H1 (cell line): ENCODE measurements at regions not wholly inside any gene's neighbourhood (a gene's known extent, or its start where the extent isn't known, plus 50 kb on each side); places are given as distances from the start of the nearest gene placed in this dataset.
A peak's percentile ranks its signal among the peaks of the same experiment; 100 is the strongest.

Experiments
- CTCF ChIA-PET: fragments of 300-600 bp; sonication (Branson Sonifier 250); formaldehyde crosslinking; loops from one replicate; lab custom pipeline; 2021; ENCODE audit not compliant: partially characterized antibody; lab: Charles Lee
- POLR2A ChIA-PET: fragments of 300-600 bp; sonication (Branson Sonifier 250); formaldehyde crosslinking; loops from one replicate; lab custom pipeline; 2021; ENCODE audit warnings: inconsistent platforms; ENCODE audit not compliant: partially characterized antibody; lab: Charles Lee
- DNase-seq, 2 experiments: peaks; one replicate each; pipeline versions ENCODE4 v3.0.0 to v3.0.0-alpha.2; 2010 to 2022; ENCODE audit warnings: low spot score in 2 of 2, low read depth in 1 of 2, mixed read lengths in 1 of 2
- FAIRE-seq: peaks from 2 replicates; lab custom pipeline; 2011; peaks lifted over from hg19 to GRCh38; lab: Jason Lieb, UNC
- H2AFZ ChIP-seq: 2 replicates; pipeline ENCODE4 v1.8.1; 2012; ENCODE audit warnings: low read length, inconsistent platforms
- H2AK5ac ChIP-seq: 2 replicates; pipeline ENCODE4 v1.6.1; 2013; ENCODE audit warnings: low read depth, low read length
- H2BK120ac ChIP-seq: replicated peaks from 2 replicates; pipeline ENCODE3; 2013; ENCODE audit warnings: low read depth, low read length, inconsistent platforms
- H2BK12ac ChIP-seq: 2 replicates; pipeline ENCODE4 v1.6.1; 2013; ENCODE audit warnings: low read depth, low read length
- H2BK15ac ChIP-seq: 2 replicates; pipeline ENCODE4 v1.6.1; 2013; ENCODE audit warnings: low read length
- H2BK20ac ChIP-seq: 2 replicates; pipeline ENCODE4 v1.6.1; 2013; ENCODE audit warnings: low read length
- H2BK5ac ChIP-seq: 2 replicates; pipeline ENCODE4 v1.6.1; 2013; ENCODE audit warnings: low read depth, low read length
- H3K14ac ChIP-seq: 2 replicates; pipeline ENCODE4 v1.6.1; 2013; ENCODE audit warnings: inconsistent platforms; ENCODE audit not compliant: insufficient read length
- H3K18ac ChIP-seq: 2 replicates; pipeline ENCODE4 v1.6.1; 2013; ENCODE audit warnings: low read length; ENCODE audit errors: extremely low read depth
- H3K23ac ChIP-seq: 2 replicates; pipeline ENCODE4 v1.6.1; 2013; ENCODE audit warnings: inconsistent platforms; ENCODE audit not compliant: insufficient read length
- H3K23me2 ChIP-seq: 2 replicates; pipeline ENCODE4 v1.6.1; 2013; ENCODE audit warnings: low read depth, low read length
- H3K27ac ChIP-seq: 2 replicates; pipeline ENCODE4 v1.6.1; 2011; ENCODE audit warnings: low read depth, low read length, inconsistent platforms
- H3K27me3 ChIP-seq, 4 experiments: replicated peaks in 1 of 4; 1 replicate in 1 of 4; 2 replicates in 3 of 4; pipeline versions ENCODE4 v1.6.1 to v1.8.1; 2011 to 2013; ENCODE audit warnings: low read length in 3 of 4, mild to moderate bottlenecking in 3 of 4, inconsistent platforms in 2 of 4, mixed read lengths in 2 of 4, moderate library complexity in 1 of 4; ENCODE audit not compliant: control insufficient read depth in 3 of 4, insufficient read depth in 3 of 4; ENCODE audit errors: extremely low read depth in 1 of 4
- H3K36me3 ChIP-seq, 4 experiments: 2 replicates each; pipeline versions ENCODE4 v1.6.1 to v1.8.1; 2011 to 2013; ENCODE audit warnings: mild to moderate bottlenecking in 4 of 4, low read length in 3 of 4, moderate library complexity in 2 of 4, control low read depth in 1 of 4, inconsistent platforms in 1 of 4; ENCODE audit not compliant: insufficient read depth in 4 of 4, control insufficient read depth in 2 of 4
- H3K4ac ChIP-seq: replicated peaks from 2 replicates; pipeline ENCODE3; 2013; ENCODE audit warnings: low read length, low read depth, mixed read lengths, inconsistent platforms; ENCODE audit not compliant: insufficient read length
- H3K4me1 ChIP-seq, 4 experiments: replicated peaks in 1 of 4; 1 replicate in 1 of 4; 2 replicates in 3 of 4; pipeline versions ENCODE4 v1.6.1 to v1.8.1; 2011 to 2013; ENCODE audit warnings: low read length in 3 of 4, inconsistent platforms in 2 of 4, mixed read lengths in 1 of 4; ENCODE audit not compliant: insufficient read depth in 4 of 4, control insufficient read depth in 3 of 4
- H3K4me2 ChIP-seq, 2 experiments: 2 replicates each; pipeline versions ENCODE4 v1.6.1 to v1.8.1; 2011 to 2013; ENCODE audit warnings: low read depth in 2 of 2, low read length in 2 of 2, control low read depth in 1 of 2, inconsistent platforms in 1 of 2, mild to moderate bottlenecking in 1 of 2; ENCODE audit not compliant: insufficient read depth in 1 of 2
- H3K4me3 ChIP-seq, 4 experiments: fragments of 200-600, 300-600 bp in 1 of 4; sonication (generic), shearing (Covaris generic), sonication (Bioruptor Twin) in 1 of 4; 2 replicates each; pipeline versions ENCODE4 v1.5.1 to v1.8.1; 2011 to 2016; ENCODE audit warnings: low read length in 4 of 4, low read depth in 3 of 4, control low read depth in 2 of 4, inconsistent platforms in 2 of 4, mild to moderate bottlenecking in 2 of 4, mixed read lengths in 1 of 4, moderate library complexity in 1 of 4; ENCODE audit not compliant: insufficient read depth in 2 of 4; ENCODE audit errors: extremely low read depth in 1 of 4
- H3K56ac ChIP-seq: replicated peaks from 2 replicates; pipeline ENCODE3; 2013; ENCODE audit warnings: low read depth, mild to moderate bottlenecking, mixed read lengths, low read length, inconsistent platforms; ENCODE audit not compliant: insufficient read length
- H3K79me1 ChIP-seq: 2 replicates; pipeline ENCODE4 v1.6.1; 2013; ENCODE audit warnings: low read depth, low read length, control low read depth
- H3K79me2 ChIP-seq, 2 experiments: 2 replicates each; pipeline versions ENCODE4 v1.6.1 to v1.8.1; 2012 to 2013; ENCODE audit warnings: low read length in 2 of 2, mild to moderate bottlenecking in 2 of 2, inconsistent platforms in 1 of 2; ENCODE audit not compliant: insufficient read depth in 2 of 2, control insufficient read depth in 1 of 2
- H3K9ac ChIP-seq, 4 experiments: replicated peaks in 1 of 4; 1 replicate in 1 of 4; 2 replicates in 3 of 4; pipeline versions ENCODE4 v1.6.1 to v1.8.1; 2011 to 2013; ENCODE audit warnings: low read depth in 3 of 4, low read length in 3 of 4, control low read depth in 2 of 4, mild to moderate bottlenecking in 2 of 4, moderate library complexity in 2 of 4, inconsistent platforms in 1 of 4; ENCODE audit errors: extremely low read depth in 1 of 4
- H3K9me3 ChIP-seq, 2 experiments: 2 replicates each; pipeline versions ENCODE4 v1.6.1 to v1.8.1; 2012 to 2013; ENCODE audit warnings: mild to moderate bottlenecking in 2 of 2, moderate library complexity in 2 of 2, control low read depth in 1 of 2, inconsistent platforms in 1 of 2, low read depth in 1 of 2, low read length in 1 of 2, mixed read lengths in 1 of 2; ENCODE audit not compliant: insufficient read depth in 2 of 2
- H4K20me1 ChIP-seq, 2 experiments: replicated peaks in 1 of 2; 2 replicates each; pipeline versions ENCODE3 to v1.8.1; 2011 to 2013; ENCODE audit warnings: inconsistent platforms in 2 of 2, low read length in 2 of 2, mild to moderate bottlenecking in 1 of 2; ENCODE audit not compliant: insufficient read depth in 2 of 2, control insufficient read depth in 1 of 2
- H4K5ac ChIP-seq: 2 replicates; pipeline ENCODE4 v1.6.1; 2013; ENCODE audit warnings: low read length, low read depth, mixed read lengths, inconsistent platforms; ENCODE audit not compliant: insufficient read length
- H4K8ac ChIP-seq: 2 replicates; pipeline ENCODE4 v1.8.0; 2013; ENCODE audit warnings: mild to moderate bottlenecking, moderate library complexity, low read length, inconsistent platforms; ENCODE audit not compliant: insufficient read depth; ENCODE audit errors: extremely low read depth
- H4K91ac ChIP-seq: replicated peaks from 2 replicates; pipeline ENCODE3; 2013; ENCODE audit warnings: low read length, mixed read lengths, inconsistent platforms; ENCODE audit not compliant: insufficient read length
- BCL11A ChIP-seq, 2 experiments: IDR thresholded peaks; one replicate each; pipeline ENCODE4 v1.6.1; 2011; ENCODE audit warnings: low read depth in 2 of 2, low read length in 2 of 2, mild to moderate bottlenecking in 2 of 2
- CBX8 ChIP-seq: fragments of 300-800, 300-1000 bp; sonication (generic); IDR thresholded peaks from 2 replicates; pipeline ENCODE4 v1.7.1; 2016; ENCODE audit warnings: low read depth, low read length, borderline replicate concordance
- CHD1 ChIP-seq: IDR thresholded peaks from 2 replicates; pipeline ENCODE4 v1.6.1; 2012; ENCODE audit warnings: low read depth, low read length, improper control_type of control experiment
- EGR1 ChIP-seq: IDR thresholded peaks from 2 replicates; pipeline ENCODE4 v1.6.1; 2011; ENCODE audit warnings: low read depth, low read length, borderline replicate concordance
- EP300 ChIP-seq, 2 experiments: IDR thresholded peaks; 1 replicate in 1 of 2; 2 replicates in 1 of 2; pipeline ENCODE4 v1.6.1; 2011 to 2012; ENCODE audit warnings: low read depth in 2 of 2, low read length in 2 of 2, mild to moderate bottlenecking in 2 of 2, borderline replicate concordance in 1 of 2, inconsistent platforms in 1 of 2, moderate library complexity in 1 of 2
- FOSL1 ChIP-seq: IDR thresholded peaks from 2 replicates; pipeline ENCODE4 v1.6.1; 2011; ENCODE audit warnings: mild to moderate bottlenecking, low read depth, low read length, moderate library complexity; ENCODE audit not compliant: insufficient read depth
- HDAC6 ChIP-seq: IDR thresholded peaks from one replicate; pipeline ENCODE4 v1.7.1; 2012; ENCODE audit warnings: low read depth, mild to moderate bottlenecking, inconsistent platforms, low read length, moderate library complexity
- JUN ChIP-seq: IDR thresholded peaks from 2 replicates; pipeline ENCODE4 v1.6.1; 2011; ENCODE audit warnings: low read depth, mild to moderate bottlenecking, improper control_type of control experiment, low read length
- JUND ChIP-seq: IDR thresholded peaks from 2 replicates; pipeline ENCODE4 v1.6.1; 2011; ENCODE audit warnings: mild to moderate bottlenecking, improper control_type of control experiment, low read length
- PHF8 ChIP-seq: fragments of 200-600 bp; sonication (generic); conservative IDR thresholded peaks from 2 replicates; pipeline ENCODE4 v1.7.1; 2012; ENCODE audit warnings: low read depth, mild to moderate bottlenecking, inconsistent platforms, low read length, moderate library complexity
- POLR2AphosphoS5 ChIP-seq: IDR thresholded peaks from 2 replicates; pipeline ENCODE4 v1.6.1; 2011; ENCODE audit warnings: low read depth, low read length
- POU5F1 ChIP-seq: IDR thresholded peaks from 2 replicates; pipeline ENCODE4 v1.6.1; 2011; ENCODE audit warnings: low read depth, mild to moderate bottlenecking, low read length, moderate library complexity
- RXRA ChIP-seq: IDR thresholded peaks from 2 replicates; pipeline ENCODE4 v1.6.1; 2011; ENCODE audit warnings: low read depth, mild to moderate bottlenecking, low read length, moderate library complexity; ENCODE audit not compliant: insufficient read depth
- SIX5 ChIP-seq: IDR thresholded peaks from 2 replicates; pipeline ENCODE4 v1.6.1; 2011; ENCODE audit warnings: mild to moderate bottlenecking, low read depth, low read length
- TBP ChIP-seq: IDR thresholded peaks from 2 replicates; pipeline ENCODE4 v1.6.1; 2011; ENCODE audit warnings: low read depth, low read length, improper control_type of control experiment
- WGBS, 2 experiments: shearing (Covaris generic) in 1 of 2; methylation state at CpG; one replicate each; pipeline versions ENCODE4 v1.1.6 to v1.1.7; 2013 to 2015; ENCODE audit warnings: low lambda C conversion rate in 2 of 2, mixed read lengths in 2 of 2, inconsistent platforms in 1 of 2, low coverage in 1 of 2, missing lambda C conversion rate in 1 of 2; ENCODE audit not compliant: insufficient replicate concordance in 2 of 2, insufficient coverage in 1 of 2, insufficient read length in 1 of 2; ENCODE audit errors: extremely low coverage in 1 of 2, missing lambda C conversion rate in 1 of 2; 5-methylcytosine and 5-hydroxymethylcytosine counted together

- H3K56ac ChIP-seq: no peak overlapping the region
- H3K36me3 ChIP-seq: no peaks in the 10 kb centered on the region
- no peak overlapping the region for H3K4me2 ChIP-seq
- H4K20me1 ChIP-seq: no peaks in the 10 kb centered on the region
- H3K14ac ChIP-seq: no peak overlapping the region
- H3K4ac ChIP-seq: no peak overlapping the region
- no peaks in the 10 kb centered on the region for H3K9me3 ChIP-seq
- no peak overlapping the region for H3K4me3 ChIP-seq
- no peak overlapping the region for H3K9ac ChIP-seq
- H3K4me1 ChIP-seq: no peaks in the 10 kb centered on the region
- H2AFZ ChIP-seq: 0 out of 2 replicates have a peak overlapping the region, but pooled peaks have one; percentile 4
- H2BK20ac ChIP-seq: no peak overlapping the region
- peak overlapping the region; percentile 22 for H4K91ac ChIP-seq
- H2AK5ac ChIP-seq: peak overlapping the region; percentile 71; the same call in 1 of the 2 replicates
- 85% methylated on average over 3 of the region's 3 CpGs; no CpG with 5 or more reads in 1 of the 2 experiments for WGBS, 2 experiments
- no peaks in the 10 kb centered on the region for H3K27me3 ChIP-seq
- H3K27ac ChIP-seq: no peak overlapping the region
- H3K18ac ChIP-seq: peak overlapping the region; percentile 7; the same call in 1 of the 2 replicates
- no peak overlapping the region for H4K5ac ChIP-seq
- no peaks in the 10 kb centered on the region for H3K79me2 ChIP-seq
- H3K79me1 ChIP-seq: no peaks in the 10 kb centered on the region
- peak overlapping the region; percentile 68; the same call in 1 of the 2 replicates for H2BK12ac ChIP-seq
- ChIA-PET CTCF (no interaction called here), POLR2A (no interaction called here)
- H3K23ac ChIP-seq: no peak overlapping the region
- FAIRE-seq (no peak), DNase-seq (no peak)
- H2BK5ac ChIP-seq: no peak overlapping the region
- no peak overlapping the region for H2BK15ac ChIP-seq
- H2BK120ac ChIP-seq: no peak overlapping the region
- no peaks in the 10 kb centered on the region for H3K23me2 ChIP-seq
- H4K8ac ChIP-seq: peak overlapping the region; percentile 14; the same call in 1 of the 2 replicates
- no peak for TF ChIP-seq BCL11A (IDR thresholded peaks at IDR 0.05; ENCODE audit: low read depth in 2 of 2, low read length in 2 of 2)
- no peak for TF ChIP-seq HDAC6
- TF ChIP-seq FOSL1: no peak
- TF ChIP-seq SIX5: no peak
- TF ChIP-seq POLR2AphosphoS5: no peak
- no peak for TF ChIP-seq RXRA
- no peak for TF ChIP-seq TBP
- no peak for TF ChIP-seq CBX8
- no peak for TF ChIP-seq JUND
- no peak for TF ChIP-seq EGR1
- no peak for TF ChIP-seq JUN
- TF ChIP-seq EP300 (IDR thresholded peaks at IDR 0.05; ENCODE audit: borderline replicate concordance in 1 of 2, low read depth in 2 of 2, low read length in 2 of 2): no peak
- TF ChIP-seq PHF8: no peak
- TF ChIP-seq POU5F1: no peak
- no peak for TF ChIP-seq CHD1
These were observed 64.1 kb upstream of the GMNC start for GRCh38 chr3:190926619-190927018.
